Suprapubic skin (tissue), 4 donors: ENCODE measurements at regions not wholly inside any gene's neighbourhood (a gene's known extent, or its start where the extent isn't known, plus 50 kb on each side); places are given as distances from the start of the nearest gene placed in this dataset.
"Not testable (repeated sequence)": the region's sequence is repeated elsewhere in the genome, so short reads cannot be mapped to it uniquely, and the experiment has no call there.

Experiments used
- DNase-seq, 2 donors: peaks; one replicate each; pipeline ENCODE4 v3.0.0-alpha.2; 2019; ENCODE audit warnings: low spot score in 2 of 2
- H3K27ac ChIP-seq: fragments of 200-600 bp; sonication (generic); one replicate; pipeline ENCODE4 v1.5.1; 2019
- H3K27me3 ChIP-seq: fragments of 200-600 bp; sonication (generic); one replicate; pipeline ENCODE4 v1.5.1; 2019
- H3K36me3 ChIP-seq: fragments of 200-600 bp; sonication (generic); one replicate; pipeline ENCODE4 v1.5.1; 2019
- H3K4me1 ChIP-seq: fragments of 200-600 bp; sonication (generic); one replicate; pipeline ENCODE4 v1.5.1; 2019
- H3K4me3 ChIP-seq: fragments of 200-600 bp; sonication (generic); one replicate; pipeline ENCODE4 v1.5.1; 2019; ENCODE audit warnings: mild to moderate bottlenecking
- H3K9me3 ChIP-seq: fragments of 200-600 bp; sonication (generic); one replicate; pipeline ENCODE4 v1.5.1; 2019
- EP300 ChIP-seq: sonication (generic); formaldehyde crosslinking; IDR thresholded peaks from one replicate; pipeline ENCODE4 v1.6.1; 2017; ENCODE audit warnings: antibody characterized with exemption
- POLR2A ChIP-seq, 2 donors: fragments of 450-650 bp; IDR thresholded peaks; one replicate each; pipeline ENCODE4 v1.6.1; 2017; ENCODE audit warnings: antibody characterized with exemption in 2 of 2, mild to moderate bottlenecking in 2 of 2, moderate library complexity in 2 of 2
- POLR2AphosphoS5 ChIP-seq, 3 donors: sonication (generic); formaldehyde crosslinking; IDR thresholded peaks; one replicate each; pipeline ENCODE4 v1.6.1; 2017; ENCODE audit warnings: antibody characterized with exemption in 3 of 3
- WGBS: methylation state at CpG from one replicate; pipeline ENCODE4 v1.1.5; 2018; 5-methylcytosine and 5-hydroxymethylcytosine counted together
- TF ChIP-seq, protein P1 (sequence below), 2 donors: fragments of 200-600 bp in 1 of 2; fragments of 450-650 bp in 1 of 2; sonication (generic) in 1 of 2; IDR thresholded peaks; one replicate each; pipeline ENCODE4 v1.5.1; 2016 to 2019; ENCODE audit warnings: antibody characterized with exemption in 2 of 2, mild to moderate bottlenecking in 1 of 2, moderate library complexity in 1 of 2

- H3K4me3 ChIP-seq = no peak overlapping the region
- H3K27me3 ChIP-seq = no peaks in the 10 kb centered on the region
- no peak overlapping the region for H3K27ac ChIP-seq
- H3K9me3 ChIP-seq = no peaks in the 10 kb centered on the region
- no peaks in the 10 kb centered on the region for H3K4me1 ChIP-seq
- H3K36me3 ChIP-seq = no peaks in the 10 kb centered on the region
- DNase-seq = no peak
- no peak for TF ChIP-seq EP300
- TF ChIP-seq POLR2A (IDR thresholded peaks at IDR 0.05) = no peak
- TF ChIP-seq, protein P1, sequence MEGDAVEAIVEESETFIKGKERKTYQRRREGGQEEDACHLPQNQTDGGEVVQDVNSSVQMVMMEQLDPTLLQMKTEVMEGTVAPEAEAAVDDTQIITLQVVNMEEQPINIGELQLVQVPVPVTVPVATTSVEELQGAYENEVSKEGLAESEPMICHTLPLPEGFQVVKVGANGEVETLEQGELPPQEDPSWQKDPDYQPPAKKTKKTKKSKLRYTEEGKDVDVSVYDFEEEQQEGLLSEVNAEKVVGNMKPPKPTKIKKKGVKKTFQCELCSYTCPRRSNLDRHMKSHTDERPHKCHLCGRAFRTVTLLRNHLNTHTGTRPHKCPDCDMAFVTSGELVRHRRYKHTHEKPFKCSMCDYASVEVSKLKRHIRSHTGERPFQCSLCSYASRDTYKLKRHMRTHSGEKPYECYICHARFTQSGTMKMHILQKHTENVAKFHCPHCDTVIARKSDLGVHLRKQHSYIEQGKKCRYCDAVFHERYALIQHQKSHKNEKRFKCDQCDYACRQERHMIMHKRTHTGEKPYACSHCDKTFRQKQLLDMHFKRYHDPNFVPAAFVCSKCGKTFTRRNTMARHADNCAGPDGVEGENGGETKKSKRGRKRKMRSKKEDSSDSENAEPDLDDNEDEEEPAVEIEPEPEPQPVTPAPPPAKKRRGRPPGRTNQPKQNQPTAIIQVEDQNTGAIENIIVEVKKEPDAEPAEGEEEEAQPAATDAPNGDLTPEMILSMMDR (IDR thresholded peaks at IDR 0.05) = no peak
- TF ChIP-seq POLR2AphosphoS5 (IDR thresholded peaks at IDR 0.05) = no peak
- 95% methylated on average over 3 of the region's 3 CpGs for WGBS
Observed at GRCh38 chr4:125181804-125182203, 133.0 kb upstream of the FAT4 start.

DNA sequence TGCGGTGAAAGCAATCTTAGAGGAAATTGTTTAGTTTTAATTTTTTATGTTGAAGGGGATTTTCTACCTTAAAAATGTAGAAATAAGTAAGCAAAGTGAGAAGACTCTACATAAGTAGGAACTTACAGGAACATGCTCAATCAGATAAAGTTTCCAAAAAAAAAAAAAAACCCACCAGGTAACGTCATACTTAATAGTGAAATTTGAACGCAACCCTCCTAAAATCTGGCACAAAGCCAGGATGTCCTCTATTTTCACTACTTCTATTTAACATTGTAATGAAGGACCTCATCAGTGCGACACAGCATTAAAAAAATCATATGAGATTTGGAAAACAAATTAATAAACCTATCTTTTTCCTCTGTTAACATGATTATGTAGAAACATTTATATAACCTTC, 135.0 kb upstream of the FAT4 start:
- no peak for DNase-seq
- Histone ChIP-seq H3K9me3 (no peaks in the 10 kb centered on the region), H3K4me3 (no peak overlapping the region), H3K27ac (no peak overlapping the region), H3K27me3 (no peaks in the 10 kb centered on the region), H3K4me1 (no peaks in the 10 kb centered on the region), H3K36me3 (no peaks in the 10 kb centered on the region)
- 71% methylated on average over 4 of the region's 4 CpGs for WGBS
- TF ChIP-seq POLR2A (IDR thresholded peaks at IDR 0.05) = no peak
- no peak for TF ChIP-seq EP300
- TF ChIP-seq, protein P1 (IDR thresholded peaks at IDR 0.05) = no peak
- TF ChIP-seq POLR2AphosphoS5 (IDR thresholded peaks at IDR 0.05) = no peak

DNA sequence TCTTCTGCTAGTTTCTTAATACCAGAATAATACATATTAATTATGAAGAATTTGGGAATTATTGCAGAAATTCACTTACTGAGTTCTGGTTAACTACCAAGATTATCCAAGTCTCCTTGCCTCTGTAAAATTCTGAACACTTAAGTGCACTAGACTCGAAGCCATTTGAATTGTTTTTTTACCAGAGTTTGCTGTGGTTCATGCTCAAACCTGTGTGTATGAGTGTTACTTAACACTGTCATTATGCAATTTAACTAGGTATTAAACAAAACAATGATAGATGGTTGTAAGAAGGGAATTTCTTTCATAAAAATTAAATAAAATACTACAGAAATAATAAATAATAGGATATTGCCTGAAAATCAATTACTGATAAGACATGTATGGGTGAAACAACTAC, 145.6 kb upstream of the FAT4 start:
- TF ChIP-seq POLR2A (IDR thresholded peaks at IDR 0.05) (no peak), POLR2AphosphoS5 (IDR thresholded peaks at IDR 0.05) (no peak), EP300 (no peak)
- TF ChIP-seq, protein P1 (IDR thresholded peaks at IDR 0.05) = no peak
- Histone ChIP-seq H3K27ac (no peak overlapping the region), H3K27me3 (no peaks in the 10 kb centered on the region), H3K4me1 (no peaks in the 10 kb centered on the region), H3K36me3 (no peaks in the 10 kb centered on the region), H3K9me3 (no peaks in the 10 kb centered on the region), H3K4me3 (no peak overlapping the region)
- no peak for DNase-seq
- whole genome bisulfite sequencing = 49% methylated on average over 1 of the region's 1 CpG

DNA sequence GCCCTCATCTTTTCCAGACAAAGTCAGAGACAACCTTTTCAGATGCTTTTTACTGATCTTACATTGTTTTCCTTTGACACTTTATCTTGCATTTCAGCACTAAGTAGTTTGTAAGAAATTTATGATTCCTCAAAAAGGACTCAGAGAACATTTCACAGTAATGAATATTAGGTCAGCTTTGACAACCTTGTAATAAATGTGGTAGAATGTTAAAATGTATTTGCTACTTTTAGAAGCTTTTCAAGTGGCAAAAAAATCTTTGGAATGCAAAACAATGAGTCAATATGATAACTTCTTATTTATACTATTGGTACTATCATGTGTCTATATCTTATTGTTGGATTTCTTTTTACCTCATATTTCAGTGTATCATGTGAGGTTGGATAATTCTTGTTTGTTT, 146.2 kb upstream of the FAT4 start:
- H3K9me3 ChIP-seq = no peaks in the 10 kb centered on the region
- H3K27ac ChIP-seq = no peak overlapping the region
- H3K27me3 ChIP-seq = no peaks in the 10 kb centered on the region
- DNase-seq = no peak
- no peaks in the 10 kb centered on the region for H3K36me3 ChIP-seq
- no peak for TF ChIP-seq EP300
- TF ChIP-seq POLR2A (IDR thresholded peaks at IDR 0.05) = no peak
- H3K4me1 ChIP-seq = no peaks in the 10 kb centered on the region
- H3K4me3 ChIP-seq = no peak overlapping the region

GRCh38 chr4:125166012-125166411, 148.7 kb upstream of the FAT4 start:
- 97% methylated on average over 9 of the region's 9 CpGs for WGBS

GRCh38 chr4:125159001-125159400, 155.8 kb upstream of the FAT4 start:
- Histone ChIP-seq H3K27ac (no peak overlapping the region), H3K9me3 (no peaks in the 10 kb centered on the region), H3K36me3 (no peaks in the 10 kb centered on the region), H3K27me3 (no peaks in the 10 kb centered on the region), H3K4me1 (no peaks in the 10 kb centered on the region), H3K4me3 (no peak overlapping the region)
- TF ChIP-seq EP300 (no peak), POLR2A (IDR thresholded peaks at IDR 0.05) (no peak)
- TF ChIP-seq, protein P1 (IDR thresholded peaks at IDR 0.05) = no peak
- WGBS = 75% methylated on average over 3 of the region's 3 CpGs
- no peak for DNase-seq

More at GRCh38 chr4:125166012-125166411, 148.7 kb upstream of the FAT4 start:
- H3K27me3 ChIP-seq, H3K9me3 ChIP-seq, DNase-seq, H3K36me3 ChIP-seq, H3K27ac ChIP-seq, H3K4me3 ChIP-seq, H3K4me1 ChIP-seq: not testable (repeated sequence)
